ENCODE measurements at regions not wholly inside any gene's neighbourhood (a gene's known extent, or its start where the extent isn't known, plus 50 kb on each side); places are given as distances from the start of the nearest gene placed in this dataset.

DNA sequence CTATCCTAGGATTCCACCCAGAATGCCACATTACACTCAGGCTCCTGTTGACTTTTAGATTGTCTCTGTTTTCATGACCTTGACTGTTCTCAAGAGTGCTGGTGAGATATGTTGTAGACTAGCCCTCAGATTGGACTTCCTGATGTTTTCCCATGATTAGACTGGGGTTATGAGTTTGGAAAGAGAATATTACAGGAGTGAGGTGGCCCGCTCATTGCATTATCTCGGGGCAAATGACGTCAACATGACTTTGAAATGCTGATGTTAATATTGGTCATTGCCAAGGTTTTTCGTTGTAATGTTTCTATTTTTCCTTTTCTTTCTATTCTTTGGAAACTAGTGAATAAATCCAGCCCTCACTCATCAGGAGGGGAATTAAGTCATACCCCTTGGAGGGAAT lies 355.7 kb upstream of the MON1B start:
- no peak overlapping the region for H3K4me3 Mint-ChIP-seq
- TF ChIP-seq, protein P1, sequence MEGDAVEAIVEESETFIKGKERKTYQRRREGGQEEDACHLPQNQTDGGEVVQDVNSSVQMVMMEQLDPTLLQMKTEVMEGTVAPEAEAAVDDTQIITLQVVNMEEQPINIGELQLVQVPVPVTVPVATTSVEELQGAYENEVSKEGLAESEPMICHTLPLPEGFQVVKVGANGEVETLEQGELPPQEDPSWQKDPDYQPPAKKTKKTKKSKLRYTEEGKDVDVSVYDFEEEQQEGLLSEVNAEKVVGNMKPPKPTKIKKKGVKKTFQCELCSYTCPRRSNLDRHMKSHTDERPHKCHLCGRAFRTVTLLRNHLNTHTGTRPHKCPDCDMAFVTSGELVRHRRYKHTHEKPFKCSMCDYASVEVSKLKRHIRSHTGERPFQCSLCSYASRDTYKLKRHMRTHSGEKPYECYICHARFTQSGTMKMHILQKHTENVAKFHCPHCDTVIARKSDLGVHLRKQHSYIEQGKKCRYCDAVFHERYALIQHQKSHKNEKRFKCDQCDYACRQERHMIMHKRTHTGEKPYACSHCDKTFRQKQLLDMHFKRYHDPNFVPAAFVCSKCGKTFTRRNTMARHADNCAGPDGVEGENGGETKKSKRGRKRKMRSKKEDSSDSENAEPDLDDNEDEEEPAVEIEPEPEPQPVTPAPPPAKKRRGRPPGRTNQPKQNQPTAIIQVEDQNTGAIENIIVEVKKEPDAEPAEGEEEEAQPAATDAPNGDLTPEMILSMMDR (conservative IDR thresholded peaks at IDR 0.05): no peak
- H3K27ac Mint-ChIP-seq: no peak overlapping the region

DNA sequence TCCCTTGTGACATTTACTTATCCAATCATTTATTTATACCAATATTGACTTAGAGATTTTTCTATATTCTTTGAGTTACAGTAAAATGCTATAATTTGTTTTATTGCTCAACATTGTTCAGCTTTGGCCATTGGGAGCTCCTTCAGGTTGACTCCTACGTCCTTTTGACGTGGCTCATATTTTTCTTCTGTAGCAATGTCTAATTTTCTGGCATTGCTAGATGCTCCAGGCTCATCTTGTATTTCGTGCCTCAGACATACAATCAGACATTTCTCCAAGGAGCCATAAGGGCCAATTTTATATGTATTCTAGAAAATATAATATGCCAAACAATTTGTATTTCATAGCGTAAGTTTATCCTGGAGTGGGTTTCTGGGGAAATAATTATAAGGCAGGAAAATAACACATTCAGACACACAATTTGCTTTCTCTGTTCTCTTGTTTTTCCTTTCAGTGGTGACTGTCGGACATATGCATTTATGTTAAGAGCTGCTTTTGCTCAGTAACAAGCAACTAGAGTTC lies 355.1 kb upstream of the MON1B start:
- no peaks in the 10 kb centered on the region for H3K4me1 ChIP-seq (ENCODE audit: control insufficient read depth, insufficient read depth, low read length)
- no peaks in the 10 kb centered on the region for H3K36me3 ChIP-seq (ENCODE audit: control insufficient read depth, insufficient read depth, low read length)
- no peaks in the 10 kb centered on the region for H3K9me3 ChIP-seq (ENCODE audit: control insufficient read depth, low read length)
- no peak overlapping the region for H3K9ac ChIP-seq (ENCODE audit: extremely low read depth, low read length, poor library complexity, severe bottlenecking)
- H3K27me3 ChIP-seq (ENCODE audit: control insufficient read depth, insufficient read depth, low read length, poor library complexity, severe bottlenecking): no peaks in the 10 kb centered on the region
- Mint-ChIP-seq H3K27me3 (ENCODE audit: insufficient read depth) (no peaks in the 10 kb centered on the region), H3K36me3 (ENCODE audit: low read depth) (no peaks in the 10 kb centered on the region), H3K4me3 (no peak overlapping the region), H3K9me3 (peaks cover 7% of the 10 kb centered on the region), H3K4me1 (no peaks in the 10 kb centered on the region), H3K27ac (no peak overlapping the region)
- H3K4me3 ChIP-seq (ENCODE audit: low read length): no peak overlapping the region
- no peak overlapping the region for H3K27ac ChIP-seq (ENCODE audit: low read depth, low read length)
- 92 to 94% methylated on average over 3 to 5 of the region's 5 CpGs for WGBS, 2 experiments (ENCODE audit: insufficient coverage in 1 of 2, insufficient read length in 1 of 2)
- TF ChIP-seq, protein P1 (conservative IDR thresholded peaks at IDR 0.05): no peak
- no peak for DNase-seq

More for the DNA sequence above, 355.7 kb upstream of the MON1B start:
- no peak overlapping the region for H3K4me3 ChIP-seq (ENCODE audit: low read length)
- no peak overlapping the region for H3K27ac ChIP-seq (ENCODE audit: low read depth, low read length)
- H3K4me1 Mint-ChIP-seq: no peaks in the 10 kb centered on the region
- H3K27me3 Mint-ChIP-seq (ENCODE audit: insufficient read depth): no peaks in the 10 kb centered on the region
- peaks cover 7% of the 10 kb centered on the region for H3K9me3 Mint-ChIP-seq
- H3K9me3 ChIP-seq (ENCODE audit: control insufficient read depth, low read length): no peaks in the 10 kb centered on the region
- no peak for DNase-seq
- H3K36me3 ChIP-seq (ENCODE audit: control insufficient read depth, insufficient read depth, low read length): no peaks in the 10 kb centered on the region
- H3K4me1 ChIP-seq (ENCODE audit: control insufficient read depth, insufficient read depth, low read length): no peaks in the 10 kb centered on the region
- no peaks in the 10 kb centered on the region for H3K27me3 ChIP-seq (ENCODE audit: control insufficient read depth, insufficient read depth, low read length, poor library complexity, severe bottlenecking)
- no peaks in the 10 kb centered on the region for H3K36me3 Mint-ChIP-seq (ENCODE audit: low read depth)
- 95 to 100% methylated on average over 1 to 4 of the region's 4 CpGs for WGBS, 2 experiments (ENCODE audit: insufficient coverage in 1 of 2, insufficient read length in 1 of 2)
- no peak overlapping the region for H3K9ac ChIP-seq (ENCODE audit: extremely low read depth, low read length, poor library complexity, severe bottlenecking)

DNA sequence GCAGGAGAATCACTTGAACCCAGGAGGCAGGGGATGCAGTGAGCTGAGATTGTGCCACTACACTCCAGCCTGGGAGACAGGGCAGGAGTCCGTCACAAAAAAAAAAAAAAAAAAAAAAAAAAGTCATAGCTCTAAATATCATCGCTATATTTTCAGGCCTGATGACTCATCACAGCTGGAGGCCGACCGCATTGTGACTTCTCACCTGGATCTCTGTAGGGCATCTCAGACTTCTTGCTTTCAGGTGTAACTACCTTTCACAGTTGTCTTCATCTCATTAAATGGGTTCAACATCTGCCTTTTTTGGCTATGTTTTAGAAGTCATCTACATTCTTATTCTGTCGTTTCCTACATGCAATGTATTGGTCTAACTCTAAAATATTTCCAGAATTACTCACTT lies 353.1 kb upstream of the MON1B start:
- H3K27ac Mint-ChIP-seq: no peak overlapping the region
- H3K4me3 ChIP-seq (ENCODE audit: low read length): no peak overlapping the region
- no peak overlapping the region for H3K4me3 Mint-ChIP-seq
- no peak overlapping the region for H3K9ac ChIP-seq (ENCODE audit: extremely low read depth, low read length, poor library complexity, severe bottlenecking)
- no peaks in the 10 kb centered on the region for H3K9me3 ChIP-seq (ENCODE audit: control insufficient read depth, low read length)
- H3K36me3 Mint-ChIP-seq (ENCODE audit: low read depth): no peaks in the 10 kb centered on the region
- 85 to 97% methylated on average over 3 to 4 of the region's 5 CpGs for WGBS, 2 experiments (ENCODE audit: insufficient coverage in 1 of 2, insufficient read length in 1 of 2)
- H3K9me3 Mint-ChIP-seq: peaks cover 7% of the 10 kb centered on the region
- H3K27me3 ChIP-seq (ENCODE audit: control insufficient read depth, insufficient read depth, low read length, poor library complexity, severe bottlenecking): no peaks in the 10 kb centered on the region
- H3K27me3 Mint-ChIP-seq (ENCODE audit: insufficient read depth): no peaks in the 10 kb centered on the region
- DNase-seq: peak; percentile 52
- TF ChIP-seq, protein P1 (conservative IDR thresholded peaks at IDR 0.05): no peak
- no peaks in the 10 kb centered on the region for H3K36me3 ChIP-seq (ENCODE audit: control insufficient read depth, insufficient read depth, low read length)
- H3K4me1 Mint-ChIP-seq: no peaks in the 10 kb centered on the region
- H3K27ac ChIP-seq (ENCODE audit: low read depth, low read length): no peak overlapping the region
- H3K4me1 ChIP-seq (ENCODE audit: control insufficient read depth, insufficient read depth, low read length): no peaks in the 10 kb centered on the region
